Esophagus squamous epithelium (tissue), 4 donors: ENCODE measurements at regions not wholly inside any gene's neighbourhood (a gene's known extent, or its start where the extent isn't known, plus 50 kb on each side); places are given as distances from the start of the nearest gene placed in this dataset.

ENCODE experiments used
- CTCF ChIP-seq, 6 experiments: fragments of 450-650 bp in 4 of 6; fragments of 200-600 bp in 2 of 6; sonication (generic) in 2 of 6; IDR thresholded peaks; one replicate each; pipeline ENCODE4 v1.5.1; 2016 to 2019; ENCODE audit warnings: antibody characterized with exemption in 6 of 6, mild to moderate bottlenecking in 4 of 6, moderate library complexity in 4 of 6
- POLR2A ChIP-seq, 4 donors: fragments of 450-650 bp; IDR thresholded peaks; one replicate each; pipeline ENCODE4 v1.6.1; 2017; ENCODE audit warnings: antibody characterized with exemption in 4 of 4, mild to moderate bottlenecking in 4 of 4, moderate library complexity in 3 of 4

GRCh38 chr6:21305893-21306332 lies 287.6 kb upstream of the SOX4 start:
- TF ChIP-seq POLR2A (IDR thresholded peaks at IDR 0.05) (no peak), CTCF (IDR thresholded peaks at IDR 0.05) (no peak)
